NCI-H2171 (cell line): ENCODE measurements at regions not wholly inside any gene's neighbourhood (a gene's known extent, or its start where the extent isn't known, plus 50 kb on each side); places are given as distances from the start of the nearest gene placed in this dataset.

ENCODE experiments used
- DNase-seq: peaks from one replicate; lab custom pipeline; 2025; lab: John Stamatoyannopoulos, UW

GRCh38 chr11:113634940-113635575, 71.0 kb downstream of the TMPRSS5 start:
- peak; percentile 49 for DNase-seq

DNA sequence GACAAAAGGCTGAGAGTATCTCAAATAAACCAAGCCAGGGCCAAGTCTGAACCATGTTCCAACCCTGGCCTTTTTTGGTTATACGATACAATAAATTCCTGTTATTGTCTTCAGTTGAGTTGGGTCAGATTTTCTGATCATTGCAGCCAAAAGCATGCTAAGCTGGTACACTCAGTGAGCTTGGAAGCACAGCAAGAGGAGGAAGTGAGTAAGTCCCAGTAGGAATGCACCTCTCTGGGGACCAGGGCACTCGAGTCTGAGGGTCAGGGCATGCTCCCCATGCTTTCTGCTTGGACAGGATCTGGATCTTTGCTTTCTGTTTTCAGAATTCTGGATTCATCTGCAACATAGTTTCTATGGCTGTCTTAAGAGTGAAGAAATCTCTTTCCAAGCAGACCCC, 73.1 kb downstream of the TMPRSS5 start:
- no peak for DNase-seq

DNA sequence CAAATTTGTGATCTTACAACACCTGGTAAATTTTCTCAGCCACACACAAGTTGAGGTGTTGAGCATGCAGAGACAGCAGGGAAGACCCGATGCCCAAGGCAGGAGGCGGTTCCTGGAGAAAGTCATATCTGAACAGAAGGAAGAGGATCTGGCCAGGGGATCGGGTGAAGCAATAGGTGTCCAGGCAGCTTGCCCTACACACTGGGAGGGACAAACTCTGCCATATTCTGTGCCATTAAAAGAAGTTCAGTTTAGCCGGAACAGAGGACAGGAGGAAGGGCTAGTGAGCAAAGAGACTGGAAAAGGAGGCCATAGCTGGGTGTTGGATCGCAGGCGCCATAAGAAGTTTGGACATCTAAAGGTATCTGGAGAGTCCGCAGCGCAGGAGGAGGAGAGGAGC, 76.5 kb downstream of the TMPRSS5 start:
- DNase-seq: no peak

GRCh38 chr11:113628912-113629311, 77.2 kb downstream of the TMPRSS5 start:
- no peak for DNase-seq

DNA sequence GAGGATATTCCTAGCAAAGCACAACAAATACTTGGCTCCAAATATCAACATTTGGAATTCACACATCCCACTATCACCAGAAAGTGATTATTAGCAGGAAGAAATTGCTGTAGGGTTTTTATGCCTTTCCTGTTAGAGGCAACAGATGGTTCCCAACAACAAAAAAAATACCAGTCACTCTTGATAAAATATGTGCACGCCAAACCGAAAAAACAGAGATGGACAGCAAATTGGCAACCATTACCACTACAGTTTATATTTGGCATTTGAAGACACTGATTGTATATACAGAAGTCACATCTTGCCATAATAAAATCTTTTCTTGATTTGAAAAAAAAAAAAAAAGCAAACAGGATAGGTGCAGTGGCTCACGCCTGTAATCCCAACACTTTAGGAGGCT, 78.2 kb downstream of the TMPRSS5 start:
- no peak for DNase-seq

- no peak for DNase-seq
Measured at GRCh38 chr11:113627297-113627696, 78.8 kb downstream of the TMPRSS5 start.

GRCh38 chr11:113626736-113627135, 79.4 kb downstream of the TMPRSS5 start:
- DNase-seq: no peak

- DNase-seq: no peak
Measured at GRCh38 chr11:113623114-113623513, 83.0 kb downstream of the TMPRSS5 start.

GRCh38 chr11:113618360-113618759, 87.7 kb downstream of the TMPRSS5 start:
- no peak for DNase-seq

DNA sequence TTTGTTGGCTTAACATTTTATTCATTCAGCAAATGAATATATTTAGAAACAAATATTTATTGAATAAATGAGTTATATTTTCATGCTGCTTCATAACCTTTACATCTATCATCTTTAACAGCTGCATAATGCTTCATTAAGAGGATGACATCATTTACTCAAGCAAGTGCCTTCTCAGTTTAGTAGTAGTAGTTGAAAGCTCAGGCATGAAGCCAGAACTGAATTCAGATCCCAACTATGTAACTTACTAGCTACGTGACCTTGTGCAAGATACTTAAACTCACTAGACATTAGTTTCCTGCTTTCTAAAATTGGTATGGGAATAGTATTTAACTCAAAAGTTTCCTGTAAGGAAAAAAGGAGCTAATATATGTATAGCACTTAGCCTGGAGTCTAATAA, 90.3 kb downstream of the TMPRSS5 start:
- no peak for DNase-seq

DNA sequence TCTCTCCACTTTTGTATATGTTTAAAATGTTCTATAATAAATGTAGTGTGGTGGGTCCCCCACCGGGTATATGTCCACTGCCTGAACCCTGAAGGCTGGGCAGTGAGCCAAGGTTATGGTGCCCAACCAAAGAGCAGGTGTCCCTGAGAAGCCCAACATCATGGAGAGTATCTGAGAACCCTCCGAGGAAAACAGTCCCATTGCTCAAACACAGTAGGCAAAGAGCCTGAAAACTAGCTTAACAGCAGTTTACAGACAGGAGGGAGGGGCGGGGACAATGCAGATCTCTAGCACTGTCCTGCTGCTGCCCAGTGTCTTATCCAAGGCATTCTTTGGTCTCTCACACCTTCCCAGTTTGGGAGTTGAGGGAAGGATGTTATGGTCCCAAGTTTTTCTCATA, 91.0 kb downstream of the TMPRSS5 start:
- DNase-seq: no peak

DNA sequence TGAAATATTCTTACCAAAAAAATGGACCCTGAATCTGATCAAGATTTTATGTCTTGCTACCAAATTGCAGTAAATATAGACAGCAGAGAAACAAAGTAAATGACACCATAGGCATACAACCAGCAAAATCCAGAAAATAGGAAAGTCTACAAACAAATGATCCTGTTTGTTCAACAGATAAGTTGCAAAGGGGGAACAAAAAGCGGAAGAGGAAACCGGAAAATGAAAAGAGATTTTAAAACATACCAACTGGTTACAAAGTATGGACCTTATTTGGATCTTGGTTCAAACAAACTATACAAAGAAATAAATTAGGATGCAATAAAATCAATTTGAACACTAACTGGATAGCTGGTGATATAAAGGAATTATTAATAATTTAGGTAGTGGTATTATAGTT, 92.0 kb downstream of the TMPRSS5 start:
- DNase-seq: no peak

- DNase-seq: no peak
Measured at GRCh38 chr11:113613619-113614018, 92.5 kb downstream of the TMPRSS5 start.

DNA sequence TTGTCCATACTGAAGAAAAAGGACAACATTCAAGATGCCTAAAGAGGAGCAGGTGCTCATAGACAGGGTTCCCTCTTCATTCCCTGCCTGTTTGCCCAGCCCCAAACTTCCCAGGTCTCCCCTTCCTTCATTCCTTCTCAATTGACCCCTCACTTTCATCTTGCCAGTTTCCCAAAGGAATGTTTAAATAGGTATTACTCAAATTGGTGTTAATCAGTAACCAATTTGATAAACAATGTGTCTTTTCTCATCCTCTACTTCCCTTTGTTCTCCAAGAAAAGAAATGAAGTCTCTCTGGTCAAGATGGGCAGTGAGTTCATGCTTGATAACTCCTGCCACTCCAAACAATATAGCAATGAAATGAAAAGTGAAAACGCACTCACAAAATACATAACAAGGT, 101.9 kb downstream of the TMPRSS5 start:
- DNase-seq: no peak

- no peak for DNase-seq
Measured at GRCh38 chr11:113603277-113604059, 102.6 kb downstream of the TMPRSS5 start.

GRCh38 chr11:113602483-113602882, 103.6 kb downstream of the TMPRSS5 start:
- DNase-seq: no peak

DNA sequence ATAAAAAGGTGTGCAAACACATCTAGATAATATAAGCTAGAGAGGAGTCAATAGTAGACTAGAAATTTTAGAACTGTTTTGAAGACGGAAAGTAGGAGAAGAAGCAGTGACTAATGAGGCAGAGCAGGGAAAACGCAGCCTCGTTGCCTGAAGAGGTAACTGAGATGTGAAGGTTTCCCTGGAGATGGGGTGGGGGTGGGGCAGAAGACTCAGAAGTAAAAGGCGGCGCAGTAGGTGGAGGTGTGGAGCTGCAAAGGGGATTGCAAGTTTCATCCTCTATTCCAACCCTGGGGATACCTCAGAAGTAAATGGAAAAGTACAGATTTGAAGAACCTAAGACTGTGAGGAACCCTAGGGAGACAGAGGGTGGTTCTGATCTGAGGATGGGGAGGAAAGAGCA, 109.5 kb downstream of the TMPRSS5 start:
- no peak for DNase-seq

DNA sequence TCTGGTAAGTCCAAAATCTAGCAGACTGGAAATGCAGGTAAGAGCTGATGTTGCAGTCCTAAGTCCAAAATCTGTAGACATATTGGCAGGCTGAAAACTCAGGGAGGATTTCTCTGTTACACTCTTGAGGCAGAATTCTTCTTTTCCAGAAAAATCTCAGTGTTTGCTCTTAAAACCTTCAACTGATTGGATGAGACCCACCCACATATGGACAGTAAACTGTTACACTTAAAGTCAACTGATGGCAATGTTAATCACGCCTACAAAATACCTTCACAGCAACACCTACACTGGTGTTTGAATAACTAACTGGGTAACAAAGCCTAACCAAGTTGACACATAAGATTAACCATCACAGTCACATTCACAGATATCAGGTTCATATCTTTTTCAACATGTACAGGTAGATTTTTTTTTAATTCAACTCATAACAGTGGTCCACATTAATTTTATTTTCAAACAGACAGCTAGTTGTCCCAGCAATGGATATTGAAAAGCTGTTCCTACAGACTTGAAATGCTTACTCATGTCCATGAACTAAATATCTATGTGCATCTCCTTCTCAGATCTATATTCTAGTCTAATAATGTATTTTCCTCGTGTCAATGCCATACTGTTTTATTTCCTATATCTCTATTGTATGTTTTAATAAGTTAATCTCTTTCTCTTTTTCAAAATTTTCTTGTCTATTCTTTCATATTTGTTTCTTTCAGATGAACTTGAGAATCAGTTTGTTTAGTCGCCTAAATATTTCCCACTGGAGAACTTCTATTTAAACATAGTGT, 110.1 kb downstream of the TMPRSS5 start:
- DNase-seq: no peak

DNA sequence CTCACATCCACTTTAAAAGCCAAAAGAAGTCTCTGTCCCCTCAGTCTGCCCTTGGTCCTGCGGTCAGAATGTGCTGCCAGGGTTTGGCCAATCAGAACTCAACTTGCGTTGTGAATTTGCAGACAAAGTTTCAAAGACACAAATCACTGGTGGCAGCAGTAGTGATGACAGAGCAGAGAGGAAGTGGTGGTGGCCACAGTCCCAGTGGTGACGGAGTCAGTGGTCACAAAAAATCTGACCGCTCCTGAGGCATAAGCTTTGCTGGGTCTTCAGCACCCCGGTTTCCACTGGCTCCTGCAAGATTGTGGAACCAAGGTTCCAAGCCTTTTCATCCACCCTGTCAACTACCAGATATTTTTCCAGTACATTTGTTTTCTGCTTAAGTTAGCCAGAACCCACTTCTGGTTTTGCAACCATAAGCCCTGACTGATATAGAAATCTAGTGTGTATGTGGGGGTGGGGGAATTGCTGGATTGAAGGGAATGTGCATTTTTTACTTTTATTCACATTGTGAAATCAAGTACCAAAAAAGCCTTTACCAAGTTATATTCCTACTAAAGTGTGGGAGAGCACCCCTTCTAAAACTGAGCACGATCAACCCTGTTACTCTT, 112.3 kb downstream of the TMPRSS5 start:
- no peak for DNase-seq

GRCh38 chr11:113591117-113591516, 115.0 kb downstream of the TMPRSS5 start:
- no peak for DNase-seq

GRCh38 chr11:113587308-113587739, 112.1 kb upstream of the DRD2 start:
- no peak for DNase-seq

DNA sequence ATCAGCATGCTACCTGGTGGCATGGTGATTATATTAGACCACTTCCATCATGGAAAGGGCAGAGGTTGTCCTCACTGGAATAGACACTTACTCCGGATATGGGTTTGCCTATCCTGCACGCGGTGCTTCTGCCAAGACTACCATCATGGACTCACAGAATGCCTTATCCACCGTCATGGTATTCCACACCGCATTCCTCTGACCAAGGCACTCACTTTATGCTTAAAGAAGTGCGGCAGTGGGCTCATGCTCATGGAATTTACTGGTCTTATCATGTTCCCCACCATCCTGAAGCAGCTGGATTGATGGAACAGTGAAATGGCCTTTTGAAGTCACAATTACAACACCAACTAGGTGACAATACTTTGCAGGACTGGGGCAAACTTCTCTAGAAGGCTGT, 109.2 kb upstream of the DRD2 start:
- no peak for DNase-seq

DNA sequence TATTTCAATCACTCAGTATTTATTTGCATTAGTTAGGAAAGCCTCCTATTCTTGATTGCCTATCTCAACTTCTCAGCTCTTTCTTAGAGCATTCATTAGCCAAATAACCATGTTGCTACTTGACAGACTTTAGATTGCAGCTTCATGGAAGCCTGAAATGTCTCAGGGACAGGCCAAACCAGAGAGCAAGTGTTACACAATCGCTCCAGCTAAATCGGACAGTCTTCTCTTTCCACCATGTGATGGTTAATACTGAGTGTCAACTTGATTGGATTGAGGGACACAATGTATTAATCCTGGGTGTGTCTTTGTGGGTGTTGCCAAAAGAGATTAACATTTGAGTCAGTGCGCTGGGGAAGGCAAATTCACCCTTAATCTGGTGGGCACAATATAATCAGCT, 106.5 kb upstream of the DRD2 start:
- no peak for DNase-seq
